GM23338 (cell line): ENCODE measurements at regions not wholly inside any gene's neighbourhood (a gene's known extent, or its start where the extent isn't known, plus 50 kb on each side); places are given as distances from the start of the nearest gene placed in this dataset.

Source experiments
- CREB1 ChIP-seq: fragments of 250-450 bp; sonication (Bioruptor Pico); IDR thresholded peaks from 2 replicates; pipeline ENCODE4 v1.5.0; 2020; ENCODE audit warnings: low read depth, mild to moderate bottlenecking, moderate library complexity
- CTCF ChIP-seq, 2 experiments: fragments of 200-600 bp in 1 of 2; sonication (generic) in 1 of 2; conservative IDR thresholded peaks; 2 replicates each; pipeline versions ENCODE4 v1.5.1 to v1.6.1; 2016 to 2017; ENCODE audit warnings: antibody characterized with exemption in 2 of 2, low read depth in 2 of 2, mild to moderate bottlenecking in 2 of 2, moderate library complexity in 1 of 2
- EZH2 ChIP-seq: fragments of 200-600 bp; sonication (generic); IDR thresholded peaks from one replicate; pipeline ENCODE4 v1.8.0; 2017; ENCODE audit warnings: antibody characterized with exemption, mild to moderate bottlenecking, low read depth; ENCODE audit not compliant: unreplicated experiment
- EZH2phosphoT487 ChIP-seq: fragments of 200-600 bp; sonication (generic); IDR thresholded peaks from one replicate; pipeline ENCODE4 v1.8.1; 2018; ENCODE audit warnings: antibody characterized with exemption; ENCODE audit not compliant: unreplicated experiment
- JUNB ChIP-seq: IDR thresholded peaks from one replicate; pipeline ENCODE4 v1.6.1; 2016; ENCODE audit warnings: antibody characterized with exemption; ENCODE audit not compliant: unreplicated experiment
- NANOG ChIP-seq: IDR thresholded peaks from 2 replicates; pipeline ENCODE4 v1.6.1; 2016; ENCODE audit warnings: antibody characterized with exemption, borderline replicate concordance
- POLR2AphosphoS5 ChIP-seq: IDR thresholded peaks from 2 replicates; pipeline ENCODE4 v1.6.1; 2016; ENCODE audit warnings: antibody characterized with exemption, low read depth
- STAT1 ChIP-seq: IDR thresholded peaks from one replicate; pipeline ENCODE4 v1.6.1; 2016; ENCODE audit warnings: antibody characterized with exemption; ENCODE audit not compliant: unreplicated experiment
- ZNF114 ChIP-seq: fragments of 250-450 bp; sonication (Bioruptor Pico); IDR thresholded peaks from 2 replicates; pipeline ENCODE4 v1.5.0; 2020; ENCODE audit warnings: mild to moderate bottlenecking, moderate library complexity
- ZNF331 ChIP-seq: fragments of 250-450 bp; sonication (Bioruptor Pico); IDR thresholded peaks from 2 replicates; pipeline ENCODE4 v1.5.0; 2020; ENCODE audit warnings: low read depth, mild to moderate bottlenecking, moderate library complexity
- ZNF462 ChIP-seq: fragments of 250-450 bp; sonication (Bioruptor Pico); IDR thresholded peaks from 2 replicates; pipeline ENCODE4 v1.5.0; 2020; ENCODE audit warnings: mild to moderate bottlenecking, moderate library complexity
- TF ChIP-seq, protein P1 (sequence below): IDR thresholded peaks from one replicate; pipeline ENCODE4 v1.6.1; 2018; ENCODE audit warnings: antibody characterized with exemption; ENCODE audit not compliant: unreplicated experiment
- TF ChIP-seq, protein P2 (sequence below): IDR thresholded peaks from 2 replicates; pipeline ENCODE4 v1.6.1; 2016; ENCODE audit warnings: antibody characterized with exemption

DNA sequence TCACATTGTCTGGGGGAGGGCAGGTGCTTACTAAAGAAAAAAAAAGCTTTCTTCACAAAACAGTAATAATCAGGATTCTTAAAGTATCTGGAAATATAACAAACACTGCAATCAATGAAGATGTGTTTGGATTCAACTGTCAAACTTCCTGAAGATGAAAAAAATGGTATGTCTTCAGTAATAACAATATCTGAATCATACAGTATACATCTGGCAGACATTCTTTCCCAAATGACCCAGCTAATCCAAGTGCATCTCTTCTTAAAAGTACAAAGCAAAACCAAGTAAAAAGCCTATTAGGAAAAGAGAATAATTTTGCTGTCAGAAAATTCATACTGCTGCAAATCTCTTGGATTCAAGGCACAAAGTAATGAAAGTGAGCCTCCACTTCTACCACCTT lies 145.0 kb upstream of the MCTP2 start:
- TF ChIP-seq CTCF (conservative IDR thresholded peaks at IDR 0.05; ENCODE audit: low read depth in 2 of 2) (no peak), EZH2 (no peak), CREB1 (CRISPR knock-in tag) (no peak), EZH2phosphoT487 (no peak), POLR2AphosphoS5 (no peak), JUNB (no peak), ZNF114 (CRISPR knock-in tag) (no peak), ZNF331 (CRISPR knock-in tag) (no peak), ZNF462 (CRISPR knock-in tag) (no peak), STAT1 (no peak), NANOG (no peak)
- TF ChIP-seq, protein P1, sequence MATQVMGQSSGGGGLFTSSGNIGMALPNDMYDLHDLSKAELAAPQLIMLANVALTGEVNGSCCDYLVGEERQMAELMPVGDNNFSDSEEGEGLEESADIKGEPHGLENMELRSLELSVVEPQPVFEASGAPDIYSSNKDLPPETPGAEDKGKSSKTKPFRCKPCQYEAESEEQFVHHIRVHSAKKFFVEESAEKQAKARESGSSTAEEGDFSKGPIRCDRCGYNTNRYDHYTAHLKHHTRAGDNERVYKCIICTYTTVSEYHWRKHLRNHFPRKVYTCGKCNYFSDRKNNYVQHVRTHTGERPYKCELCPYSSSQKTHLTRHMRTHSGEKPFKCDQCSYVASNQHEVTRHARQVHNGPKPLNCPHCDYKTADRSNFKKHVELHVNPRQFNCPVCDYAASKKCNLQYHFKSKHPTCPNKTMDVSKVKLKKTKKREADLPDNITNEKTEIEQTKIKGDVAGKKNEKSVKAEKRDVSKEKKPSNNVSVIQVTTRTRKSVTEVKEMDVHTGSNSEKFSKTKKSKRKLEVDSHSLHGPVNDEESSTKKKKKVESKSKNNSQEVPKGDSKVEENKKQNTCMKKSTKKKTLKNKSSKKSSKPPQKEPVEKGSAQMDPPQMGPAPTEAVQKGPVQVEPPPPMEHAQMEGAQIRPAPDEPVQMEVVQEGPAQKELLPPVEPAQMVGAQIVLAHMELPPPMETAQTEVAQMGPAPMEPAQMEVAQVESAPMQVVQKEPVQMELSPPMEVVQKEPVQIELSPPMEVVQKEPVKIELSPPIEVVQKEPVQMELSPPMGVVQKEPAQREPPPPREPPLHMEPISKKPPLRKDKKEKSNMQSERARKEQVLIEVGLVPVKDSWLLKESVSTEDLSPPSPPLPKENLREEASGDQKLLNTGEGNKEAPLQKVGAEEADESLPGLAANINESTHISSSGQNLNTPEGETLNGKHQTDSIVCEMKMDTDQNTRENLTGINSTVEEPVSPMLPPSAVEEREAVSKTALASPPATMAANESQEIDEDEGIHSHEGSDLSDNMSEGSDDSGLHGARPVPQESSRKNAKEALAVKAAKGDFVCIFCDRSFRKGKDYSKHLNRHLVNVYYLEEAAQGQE, result no peak
- TF ChIP-seq, protein P2, sequence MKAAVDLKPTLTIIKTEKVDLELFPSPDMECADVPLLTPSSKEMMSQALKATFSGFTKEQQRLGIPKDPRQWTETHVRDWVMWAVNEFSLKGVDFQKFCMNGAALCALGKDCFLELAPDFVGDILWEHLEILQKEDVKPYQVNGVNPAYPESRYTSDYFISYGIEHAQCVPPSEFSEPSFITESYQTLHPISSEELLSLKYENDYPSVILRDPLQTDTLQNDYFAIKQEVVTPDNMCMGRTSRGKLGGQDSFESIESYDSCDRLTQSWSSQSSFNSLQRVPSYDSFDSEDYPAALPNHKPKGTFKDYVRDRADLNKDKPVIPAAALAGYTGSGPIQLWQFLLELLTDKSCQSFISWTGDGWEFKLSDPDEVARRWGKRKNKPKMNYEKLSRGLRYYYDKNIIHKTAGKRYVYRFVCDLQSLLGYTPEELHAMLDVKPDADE, result no peak
